22Rv1 (cell line): ENCODE measurements at regions not wholly inside any gene's neighbourhood (a gene's known extent, or its start where the extent isn't known, plus 50 kb on each side); places are given as distances from the start of the nearest gene placed in this dataset.

Experiments
- ZFX ChIP-seq: fragments of 450-650 bp; IDR thresholded peaks from 2 replicates; pipeline ENCODE4 v1.6.1; 2017; ENCODE audit warnings: antibody characterized with exemption, borderline replicate concordance
- TF ChIP-seq, protein P1 (sequence below): fragments of 450-650 bp; IDR thresholded peaks from 2 replicates; pipeline ENCODE4 v1.5.1; 2017; ENCODE audit warnings: mild to moderate bottlenecking

GRCh38 chr13:59451236-59451635, 712.5 kb downstream of the DIAPH3 start:
- TF ChIP-seq, protein P1, sequence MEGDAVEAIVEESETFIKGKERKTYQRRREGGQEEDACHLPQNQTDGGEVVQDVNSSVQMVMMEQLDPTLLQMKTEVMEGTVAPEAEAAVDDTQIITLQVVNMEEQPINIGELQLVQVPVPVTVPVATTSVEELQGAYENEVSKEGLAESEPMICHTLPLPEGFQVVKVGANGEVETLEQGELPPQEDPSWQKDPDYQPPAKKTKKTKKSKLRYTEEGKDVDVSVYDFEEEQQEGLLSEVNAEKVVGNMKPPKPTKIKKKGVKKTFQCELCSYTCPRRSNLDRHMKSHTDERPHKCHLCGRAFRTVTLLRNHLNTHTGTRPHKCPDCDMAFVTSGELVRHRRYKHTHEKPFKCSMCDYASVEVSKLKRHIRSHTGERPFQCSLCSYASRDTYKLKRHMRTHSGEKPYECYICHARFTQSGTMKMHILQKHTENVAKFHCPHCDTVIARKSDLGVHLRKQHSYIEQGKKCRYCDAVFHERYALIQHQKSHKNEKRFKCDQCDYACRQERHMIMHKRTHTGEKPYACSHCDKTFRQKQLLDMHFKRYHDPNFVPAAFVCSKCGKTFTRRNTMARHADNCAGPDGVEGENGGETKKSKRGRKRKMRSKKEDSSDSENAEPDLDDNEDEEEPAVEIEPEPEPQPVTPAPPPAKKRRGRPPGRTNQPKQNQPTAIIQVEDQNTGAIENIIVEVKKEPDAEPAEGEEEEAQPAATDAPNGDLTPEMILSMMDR = no peak
- TF ChIP-seq ZFX = no peak
